ENCODE measurements at regions not wholly inside any gene's neighbourhood (a gene's known extent, or its start where the extent isn't known, plus 50 kb on each side); places are given as distances from the start of the nearest gene placed in this dataset.
"Not testable (repeated sequence)": the region's sequence is repeated elsewhere in the genome, so short reads cannot be mapped to it uniquely, and the experiment has no call there.

- DNase-seq = no peak
Measured at GRCh38 chrX:81857192-81857591, 655.3 kb downstream of the SH3BGRL start.

GRCh38 chrX:81866873-81867272 lies 665.0 kb downstream of the SH3BGRL start:
- DNase-seq = no peak

- no peak for DNase-seq
Measured at GRCh38 chrX:81868979-81869378, 667.1 kb downstream of the SH3BGRL start.

DNA sequence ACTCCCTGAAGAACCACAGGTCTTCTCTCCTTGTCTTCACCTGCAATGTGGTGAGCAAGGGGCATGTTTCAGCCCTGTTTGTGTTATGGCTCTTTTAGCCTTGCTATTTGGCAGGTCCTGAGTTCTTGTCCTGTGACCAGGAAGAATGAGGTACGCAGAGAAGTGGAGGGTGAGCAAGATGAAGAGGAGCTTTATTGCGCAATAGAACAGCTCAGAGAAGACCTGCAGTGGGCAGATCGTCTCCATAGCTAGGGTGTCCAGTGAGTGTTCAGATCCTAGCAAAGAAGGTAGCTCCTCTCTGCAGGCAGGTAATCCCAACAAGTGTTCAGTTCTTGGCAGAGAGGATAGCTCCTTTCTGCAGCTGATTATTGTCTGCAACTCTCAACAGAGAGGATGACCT lies 672.9 kb downstream of the SH3BGRL start:
- DNase-seq = no peak

DNA sequence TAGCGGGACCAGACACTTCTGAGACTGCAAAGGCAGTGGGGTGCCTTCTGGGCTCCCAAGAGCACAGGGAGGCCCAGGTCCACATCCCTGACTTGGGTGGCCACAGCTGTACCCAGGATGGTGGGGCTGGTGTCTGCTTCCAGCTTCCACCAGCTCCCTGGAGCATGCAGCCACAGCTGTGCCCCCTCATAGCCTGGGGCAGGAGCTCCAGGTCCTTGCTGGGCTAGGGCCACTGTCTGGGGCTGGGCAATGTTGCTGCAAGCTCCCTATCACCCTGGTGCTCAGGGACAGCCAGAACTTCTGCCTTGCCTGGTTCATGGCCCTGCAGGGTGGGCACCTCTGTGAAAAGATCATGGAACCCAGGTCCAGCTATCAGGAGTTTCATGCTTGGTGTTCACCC lies 673.9 kb downstream of the SH3BGRL start:
- DNase-seq = no peak

DNA sequence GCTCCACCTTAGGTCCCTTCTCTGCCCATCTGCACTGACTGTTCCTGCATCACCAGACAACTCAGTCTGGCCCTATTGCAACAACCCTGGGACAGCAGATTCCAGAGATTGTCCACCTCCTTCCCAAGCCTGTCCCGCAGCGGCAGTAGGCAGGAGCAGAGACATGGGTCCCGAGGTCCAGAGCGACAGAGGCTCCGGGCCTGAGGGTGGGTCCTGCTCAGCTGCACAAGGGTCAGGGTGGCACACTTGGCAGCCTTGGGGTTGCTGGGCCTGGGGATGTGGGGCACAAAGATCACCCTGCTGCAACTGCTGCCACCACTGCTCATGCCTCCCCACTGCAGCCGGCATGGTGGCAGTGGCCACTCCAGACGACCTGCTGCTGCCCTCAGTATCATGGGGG lies 674.5 kb downstream of the SH3BGRL start:
- DNase-seq = no peak

- DNase-seq = no peak
Measured at GRCh38 chrX:81890521-81890920, 688.6 kb downstream of the SH3BGRL start.

GRCh38 chrX:81900522-81900921 lies 698.6 kb downstream of the SH3BGRL start:
- no peak for DNase-seq

DNA sequence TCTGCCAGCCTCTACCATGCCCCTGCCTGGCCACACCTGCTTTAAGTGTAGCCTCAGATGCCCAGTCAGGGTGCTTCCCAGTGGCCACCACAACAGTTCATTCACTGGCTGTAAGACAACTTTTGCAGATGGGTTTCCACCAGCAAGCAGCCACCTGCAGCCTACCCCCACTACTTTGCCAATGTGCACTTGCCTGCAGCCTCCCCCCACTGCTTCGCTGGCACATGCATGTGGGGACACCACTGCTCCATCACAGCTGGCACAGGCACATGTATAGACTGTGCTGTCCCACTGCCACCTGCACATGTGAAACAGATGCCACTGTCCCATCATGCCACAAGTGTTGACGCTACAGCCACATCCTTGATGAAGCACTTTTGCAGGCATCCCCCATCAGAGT lies 723.9 kb downstream of the SH3BGRL start:
- DNase-seq = no peak

DNA sequence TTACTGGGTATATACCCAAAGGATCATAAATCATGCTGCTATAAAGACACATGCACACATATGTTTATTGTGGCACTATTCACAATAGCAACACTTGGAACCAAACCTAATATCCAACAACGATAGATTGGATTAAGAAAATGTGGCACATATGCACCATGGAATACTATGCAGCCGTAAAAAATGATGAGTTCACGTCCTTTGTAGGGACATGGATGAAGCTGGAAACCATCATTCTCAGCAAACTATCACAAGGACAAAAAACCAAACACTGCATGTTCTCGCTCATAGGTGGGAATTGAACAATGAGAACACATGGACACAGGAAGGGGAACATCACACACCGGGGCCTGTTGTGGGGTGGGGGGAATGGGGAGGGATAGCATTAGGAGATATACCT lies 744.0 kb downstream of the SH3BGRL start:
- not testable (repeated sequence) for DNase-seq

- no peak for DNase-seq
Measured at GRCh38 chrX:81957318-81957717, 755.4 kb downstream of the SH3BGRL start.

DNA sequence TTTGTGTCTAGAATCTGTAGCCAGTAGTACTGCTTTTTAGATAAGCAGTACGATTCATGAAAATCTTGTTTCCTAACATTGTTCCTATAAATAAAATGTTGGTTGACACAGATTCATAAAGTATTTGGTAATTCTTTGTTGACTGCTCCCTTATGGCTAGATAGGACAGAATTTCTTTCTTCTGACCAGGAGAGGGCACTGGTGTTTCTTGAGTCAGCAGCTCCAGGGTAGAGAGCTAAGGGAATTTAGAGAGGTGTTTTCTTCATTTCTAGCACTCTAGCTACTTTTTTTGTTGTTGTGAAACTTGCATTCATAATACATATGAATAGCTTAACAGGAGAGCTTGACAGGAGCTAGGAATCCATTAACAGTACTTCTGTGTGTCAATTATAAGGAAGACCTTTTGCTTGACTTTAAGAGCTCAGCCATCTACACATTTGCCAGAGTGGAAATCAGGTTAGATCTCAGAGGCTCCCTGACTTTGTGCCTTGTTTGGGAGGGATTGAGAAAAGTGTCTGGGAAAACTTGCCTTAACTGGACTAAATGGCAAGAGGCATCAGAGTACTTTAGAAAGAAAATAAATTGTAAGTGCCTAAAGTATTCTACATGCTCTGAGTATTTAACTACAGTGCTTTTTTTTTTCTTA lies 756.1 kb downstream of the SH3BGRL start:
- DNase-seq = peak in 1 of 5 donors; percentile 7

- DNase-seq = no peak
Measured at GRCh38 chrX:81959964-81960363, 758.1 kb downstream of the SH3BGRL start.

DNA sequence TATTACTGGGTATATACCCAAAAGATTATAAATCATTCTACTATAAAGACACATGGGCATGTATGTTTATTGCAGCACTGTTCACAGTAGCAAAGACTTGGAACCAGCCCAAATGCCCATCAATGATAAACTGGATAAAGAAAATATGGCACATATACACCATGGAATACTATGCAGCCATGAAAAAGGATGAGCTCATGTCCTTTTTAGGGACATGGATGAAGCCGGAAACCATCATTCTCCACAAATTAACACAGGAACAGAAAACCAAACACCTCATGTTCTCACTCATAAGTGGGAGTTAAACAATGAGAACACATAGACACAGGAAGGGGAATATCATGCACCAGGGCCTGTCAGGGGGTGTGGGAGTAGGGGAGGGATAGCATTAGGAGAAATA lies 772.5 kb downstream of the SH3BGRL start:
- not testable (repeated sequence) for DNase-seq

GRCh38 chrX:81979806-81980515 lies 778.1 kb downstream of the SH3BGRL start:
- no peak for DNase-seq

DNA sequence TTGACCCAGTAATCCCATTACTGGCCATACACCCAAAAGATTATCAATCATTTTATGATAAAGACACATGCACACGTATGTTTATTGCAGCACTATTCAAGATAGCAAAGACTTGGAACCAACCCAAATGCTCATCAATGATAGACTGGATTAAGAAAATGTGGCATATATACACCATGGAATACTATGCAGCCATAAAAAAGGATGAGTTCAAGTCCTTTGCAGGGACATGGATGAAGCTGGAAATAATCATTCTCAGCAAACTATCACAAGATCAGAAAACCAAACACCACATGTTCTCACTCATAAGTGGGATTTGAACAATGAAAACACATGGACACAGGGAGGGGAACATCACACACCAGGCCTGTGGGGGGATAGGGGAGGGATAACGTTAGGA lies 785.3 kb downstream of the SH3BGRL start:
- DNase-seq = not testable (repeated sequence)

DNA sequence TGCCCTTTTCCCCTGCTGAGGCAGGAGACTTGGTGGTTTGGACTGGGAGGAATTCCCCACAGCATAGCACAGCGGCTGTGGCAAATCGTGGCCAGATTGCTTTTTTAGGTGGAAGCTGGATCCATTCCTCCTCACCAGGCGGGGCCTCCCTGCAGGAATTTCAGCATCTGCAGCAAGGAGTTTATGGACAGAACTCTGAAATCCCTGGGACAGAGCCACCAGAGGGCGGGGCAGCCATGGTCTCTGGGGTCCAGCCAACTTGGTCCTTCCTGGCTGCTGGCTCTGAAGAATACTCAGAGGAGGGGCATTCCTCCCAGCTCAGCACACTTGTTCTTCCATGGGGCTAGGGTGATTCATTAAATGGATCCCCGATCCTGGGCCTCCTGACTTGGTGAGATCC lies 794.3 kb downstream of the SH3BGRL start:
- no peak for DNase-seq

DNA sequence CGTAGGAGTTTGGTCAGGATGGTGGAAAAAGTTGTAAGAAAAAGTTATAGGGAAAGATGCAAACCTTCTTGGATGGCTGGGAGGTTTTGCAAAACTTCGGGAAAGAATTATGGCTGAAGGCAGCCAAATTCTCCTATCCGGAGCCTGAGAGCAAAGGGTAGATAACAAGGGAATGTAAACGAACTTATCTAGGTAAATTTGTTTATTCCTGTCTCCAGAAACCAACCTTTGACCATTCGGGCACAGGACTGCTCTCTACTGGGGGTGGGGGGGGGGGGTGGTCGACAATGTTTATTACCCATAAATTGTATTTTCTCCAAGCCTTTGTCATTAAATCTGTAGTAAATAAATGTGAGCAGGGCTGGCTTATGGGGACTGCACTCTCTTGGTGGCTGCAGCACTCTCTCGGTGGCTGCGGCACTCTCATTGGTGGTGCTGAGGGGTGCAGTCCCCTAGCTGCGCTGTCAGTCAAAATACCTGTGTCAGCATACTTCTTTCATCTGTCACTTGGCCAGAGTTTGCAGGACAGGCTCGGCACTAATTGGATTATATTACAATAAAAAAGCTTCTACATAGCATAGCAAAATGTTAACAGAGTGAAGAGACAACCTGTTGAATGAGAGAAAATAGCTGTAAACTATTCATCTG lies 827.8 kb downstream of the SH3BGRL start:
- no peak for DNase-seq

DNA sequence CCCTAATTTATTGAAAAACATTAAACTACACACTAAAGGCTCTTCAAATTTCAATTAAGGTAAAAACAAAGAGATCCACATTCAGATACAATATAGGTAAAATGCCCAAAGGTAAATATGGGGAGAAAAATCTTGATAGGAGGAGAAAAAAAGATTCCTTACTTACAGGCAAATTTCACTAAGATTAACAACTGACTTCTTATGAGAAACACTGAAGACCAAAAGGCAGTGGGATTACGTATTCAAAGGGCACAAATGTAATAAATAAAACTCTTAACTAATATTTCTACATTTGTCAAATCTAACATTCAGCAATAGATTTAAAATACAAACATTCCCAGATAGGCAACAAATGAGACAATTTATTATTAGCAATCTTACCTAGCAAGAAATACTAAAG lies 829.3 kb downstream of the SH3BGRL start:
- no peak for DNase-seq

- no peak for DNase-seq
Measured at GRCh38 chrX:82038793-82039192, 836.9 kb downstream of the SH3BGRL start.

DNA sequence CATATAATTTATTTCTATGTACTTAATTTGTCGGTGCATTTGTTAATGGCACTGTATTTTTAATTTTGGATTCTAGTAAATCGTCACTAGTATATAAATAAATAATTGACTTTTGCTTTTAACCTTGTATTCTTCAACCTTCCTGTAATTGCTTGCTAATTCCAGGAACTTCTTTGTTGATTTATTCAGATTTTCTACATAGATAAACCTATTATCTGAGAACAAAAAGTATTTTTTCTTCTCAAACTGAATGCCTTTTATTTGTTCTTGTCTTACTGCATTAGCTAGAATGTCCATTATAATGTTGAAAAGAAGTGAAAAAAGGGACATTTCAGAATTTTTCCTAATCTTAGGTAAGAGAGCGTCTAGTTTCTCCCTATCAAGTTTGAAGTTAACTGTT lies 839.1 kb downstream of the SH3BGRL start:
- DNase-seq = no peak

DNA sequence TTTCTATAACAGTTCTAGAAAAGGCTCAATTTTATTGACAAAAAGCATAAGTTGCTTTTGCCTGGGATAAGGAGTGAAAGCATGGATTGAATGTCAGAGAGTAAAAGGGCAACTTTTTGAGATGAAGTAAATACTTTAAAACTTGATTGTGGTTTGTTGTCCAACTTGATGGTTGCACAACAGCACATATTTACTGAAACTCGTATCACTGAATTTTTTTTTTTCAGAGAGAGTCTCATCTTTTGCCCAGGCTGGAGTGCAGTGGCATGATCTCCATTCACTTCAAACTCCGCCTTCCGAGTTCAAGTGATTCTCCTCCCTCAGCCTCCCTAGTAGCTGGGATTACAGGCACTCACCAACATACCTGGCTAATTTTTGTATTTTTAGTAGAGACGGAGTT lies 856.8 kb downstream of the SH3BGRL start:
- DNase-seq = no peak

- no peak for DNase-seq
Measured at GRCh38 chrX:82070948-82071347, 869.0 kb downstream of the SH3BGRL start.

DNA sequence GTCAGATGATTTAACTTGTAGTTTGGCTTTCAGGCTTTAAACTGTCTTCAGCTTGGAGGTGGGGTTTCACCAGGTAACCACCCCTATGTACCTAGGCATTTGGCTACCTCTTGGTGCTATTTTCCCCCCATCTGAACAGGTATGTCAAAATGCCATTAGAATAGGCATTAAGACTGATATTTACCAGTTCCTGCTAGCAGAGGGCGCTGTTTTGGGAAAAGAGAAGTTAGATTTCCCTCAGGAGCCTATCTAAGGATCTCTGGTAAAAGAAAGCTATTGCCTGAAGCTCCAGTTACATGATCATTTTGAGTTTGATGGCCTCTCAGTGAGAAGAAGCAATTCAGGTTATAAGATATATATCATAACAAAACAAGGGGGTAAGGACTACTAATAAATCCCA lies 879.1 kb downstream of the SH3BGRL start:
- DNase-seq = no peak

Data from T-helper 1 cell (primary cell).